Stimulated activated CD4-positive, alpha-beta T cell treated with anti-CD3 and anti-CD28 coated beads, Interleukin-2, amount 100 ng/mL, for 4 hours (primary cell): ENCODE measurements at regions not wholly inside any gene's neighbourhood (a gene's known extent, or its start where the extent isn't known, plus 50 kb on each side); places are given as distances from the start of the nearest gene placed in this dataset.
A peak's percentile ranks its signal among the peaks of the same experiment; 100 is the strongest.
"Not testable (repeated sequence)": the region's sequence is repeated elsewhere in the genome, so short reads cannot be mapped to it uniquely, and the experiment has no call there.

Experiments used
- DNase-seq: peaks from one replicate; pipeline ENCODE4 v3.0.0-alpha.2; 2020; ENCODE audit warnings: low read depth

DNA sequence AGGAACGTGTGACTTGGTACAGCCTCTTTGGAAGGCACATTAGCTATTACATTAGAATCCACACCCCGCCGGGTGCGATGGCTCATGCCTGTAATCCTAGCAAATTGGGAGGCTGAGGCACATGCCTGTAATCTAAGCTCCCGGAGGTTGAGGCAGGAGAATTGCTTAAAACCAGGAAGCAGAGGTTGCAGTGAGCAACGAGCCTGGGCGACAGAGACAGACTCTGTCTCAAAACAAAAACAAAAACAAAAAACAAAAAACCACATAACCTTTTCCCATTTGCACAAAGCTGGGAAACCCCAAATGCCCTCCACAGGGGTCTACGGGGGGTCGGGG lies 82.7 kb upstream of the METTL9 start:
- DNase-seq = not testable (repeated sequence)

DNA sequence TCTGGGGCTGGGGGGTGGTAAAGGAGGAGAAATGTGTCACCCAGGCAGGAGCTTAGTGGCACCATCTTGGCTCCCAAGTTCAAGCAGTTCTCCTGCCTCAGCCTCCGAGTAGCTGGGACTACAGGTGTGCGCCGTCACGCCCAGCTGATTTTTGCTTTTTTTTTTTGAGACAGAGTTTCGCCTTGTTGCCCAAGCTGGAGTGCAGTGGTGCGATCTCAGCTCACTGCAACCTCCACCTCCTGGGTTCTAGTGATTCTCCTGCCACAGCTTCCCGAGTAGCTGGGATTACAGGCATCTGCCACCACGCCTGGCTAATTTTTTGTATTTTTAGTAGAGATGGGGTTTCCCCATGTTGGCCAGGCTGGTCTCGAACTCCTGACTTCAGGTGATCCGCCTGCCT lies 82.1 kb upstream of the METTL9 start:
- not testable (repeated sequence) for DNase-seq

DNA sequence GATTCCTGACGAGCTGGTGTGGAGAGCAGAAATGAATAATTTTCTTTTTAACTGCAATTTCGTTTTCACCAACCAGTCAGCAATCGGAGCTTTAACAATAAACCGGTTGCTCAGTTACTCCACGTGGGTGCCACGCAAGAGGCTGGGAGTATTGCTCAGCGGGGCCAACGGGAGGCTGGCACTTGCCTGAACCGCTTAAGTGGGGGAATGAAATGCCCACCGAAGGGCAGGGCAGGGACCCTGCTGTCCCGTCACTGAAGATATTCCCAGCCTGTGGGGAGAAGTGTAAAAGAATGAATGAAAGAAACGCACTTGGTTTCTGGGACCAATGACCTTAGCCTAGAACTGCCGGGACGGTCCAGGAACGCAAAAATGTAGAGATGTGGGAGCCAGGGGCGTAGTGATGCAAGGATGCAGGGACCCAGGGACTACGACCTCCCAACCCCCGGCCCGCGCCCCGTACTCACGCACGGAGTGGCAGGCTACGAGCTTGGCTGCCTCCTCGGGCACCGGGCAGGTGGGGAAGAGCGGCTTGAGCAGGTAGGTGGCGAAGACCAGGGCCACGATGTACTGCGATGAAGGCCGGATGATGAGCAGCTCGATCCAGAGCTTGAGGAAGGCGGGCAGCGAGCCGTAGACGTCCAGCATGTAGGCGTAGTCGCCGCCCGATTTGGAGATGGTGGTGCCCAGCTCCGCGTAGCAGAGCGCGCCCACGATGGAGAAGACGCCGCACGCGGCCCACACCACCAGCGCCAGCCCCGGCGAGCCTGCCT lies 79.8 kb upstream of the METTL9 start:
- DNase-seq = peak; percentile 31

DNA sequence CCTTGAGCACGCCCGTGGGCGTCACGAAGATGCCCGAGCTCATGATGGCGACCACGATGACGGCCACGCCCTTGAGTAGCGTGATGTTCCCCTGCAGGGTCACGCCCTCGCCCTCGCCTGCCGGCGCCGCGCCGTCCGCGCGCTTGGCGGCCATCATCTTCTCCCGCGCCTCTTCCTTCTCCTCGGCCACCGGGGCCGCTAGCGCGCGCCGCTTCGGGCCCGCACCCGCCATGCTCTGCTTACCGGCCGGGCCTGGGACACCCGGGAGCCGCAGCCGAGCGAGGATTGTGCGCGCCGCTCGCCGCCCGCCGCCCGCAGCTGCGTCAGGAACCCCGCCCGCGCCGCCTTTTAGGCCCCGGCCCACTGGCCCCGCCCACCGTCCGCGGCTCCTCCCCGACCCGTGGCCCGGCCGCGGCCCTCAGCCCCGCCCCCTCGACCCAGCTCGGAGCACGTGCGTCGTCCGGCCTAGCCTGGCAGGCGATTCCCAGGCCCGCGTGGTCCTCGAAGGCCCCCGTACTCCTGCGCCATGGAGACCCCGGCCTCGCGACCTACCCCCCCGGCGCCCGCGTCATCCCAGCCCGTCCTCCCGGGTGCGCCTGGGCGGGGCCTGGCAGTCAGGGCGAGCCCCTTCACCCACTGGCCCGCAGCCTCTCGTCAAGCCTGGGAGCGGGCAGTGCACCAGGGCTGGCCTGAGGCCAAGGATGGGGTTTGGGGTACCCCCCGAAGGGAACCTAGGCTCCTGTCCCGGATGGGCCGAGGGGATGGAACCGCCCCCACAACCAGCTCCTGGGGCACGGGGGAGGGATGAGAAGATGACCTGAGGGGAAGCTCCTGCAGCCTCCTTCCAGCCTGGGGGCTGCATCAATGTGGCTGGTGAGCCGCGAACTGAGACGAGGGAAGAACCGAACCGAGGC lies 79.0 kb upstream of the METTL9 start:
- DNase-seq = peak; percentile 97

DNA sequence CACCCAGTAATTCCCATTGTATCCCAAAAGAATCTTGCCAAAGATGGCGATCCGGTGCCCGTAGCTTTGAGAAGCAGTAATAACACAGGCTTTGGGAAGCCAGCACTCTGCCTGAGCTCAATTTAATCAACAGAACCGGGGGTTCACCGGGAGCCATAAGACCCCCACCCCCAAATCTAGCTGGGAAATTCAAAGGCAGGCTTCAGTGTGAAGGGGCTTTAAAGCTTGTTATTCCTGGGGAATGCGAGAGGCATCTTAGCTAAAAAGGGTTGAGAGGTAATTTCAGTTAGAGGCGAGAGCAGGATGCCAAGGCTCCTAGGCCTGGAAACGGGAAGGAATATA lies 78.4 kb upstream of the METTL9 start:
- DNase-seq = not testable (repeated sequence)

DNA sequence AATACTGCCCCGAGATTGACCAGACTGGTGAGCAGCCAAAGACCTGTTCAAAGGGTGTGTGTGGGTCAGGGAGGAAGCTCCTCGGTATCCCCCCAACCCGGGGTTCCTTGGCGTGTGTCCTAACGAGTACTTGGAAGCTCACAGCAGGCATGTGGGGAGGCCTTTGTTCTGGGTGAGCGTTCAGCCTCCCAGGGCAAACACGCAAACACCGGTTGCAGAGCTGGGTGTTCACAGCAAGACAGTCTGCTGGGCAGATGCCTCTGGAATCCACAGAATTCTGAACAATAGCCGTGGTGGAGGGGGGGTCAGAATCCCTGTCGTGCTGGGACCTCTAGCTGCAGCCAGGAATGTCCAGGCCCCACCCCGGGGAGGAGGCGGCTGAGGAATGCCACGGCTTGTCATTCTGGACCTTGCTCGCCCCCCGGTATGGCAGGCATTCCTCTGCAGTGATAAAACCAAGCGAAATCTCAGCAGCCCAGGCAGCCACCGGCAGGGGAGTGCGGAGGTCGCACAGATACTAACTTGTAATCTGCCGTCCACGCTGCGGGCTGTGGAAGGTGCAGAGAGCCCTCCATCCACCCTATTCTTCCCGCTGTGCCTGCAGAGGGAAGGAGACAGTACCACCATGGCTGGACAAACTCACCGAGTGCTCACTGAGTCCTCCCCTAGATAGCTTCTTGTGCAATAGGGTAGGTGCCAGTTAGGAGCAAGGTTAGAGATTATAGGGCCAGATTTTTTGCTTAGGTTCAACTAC lies 77.8 kb upstream of the METTL9 start:
- not testable (repeated sequence) for DNase-seq

DNA sequence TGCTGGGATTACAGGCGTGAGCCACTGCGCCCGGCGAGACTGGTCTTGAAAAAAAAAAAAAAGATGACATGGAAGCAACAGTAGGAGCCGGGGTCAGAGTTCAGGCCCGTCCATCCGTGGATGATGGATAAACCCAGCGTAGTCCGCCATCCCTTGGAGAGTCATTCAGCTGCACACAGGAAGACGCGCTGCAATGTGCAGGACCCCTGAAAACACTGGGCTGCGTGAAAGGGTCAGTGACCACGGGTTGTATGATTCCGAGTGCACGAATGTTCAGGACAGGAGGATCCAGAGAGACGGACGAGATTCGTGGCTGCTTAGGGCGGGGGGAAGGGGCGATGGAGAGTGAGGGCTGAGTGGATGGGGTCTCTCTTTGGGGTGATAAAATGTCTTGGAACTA lies 76.5 kb upstream of the METTL9 start:
- DNase-seq = not testable (repeated sequence)

DNA sequence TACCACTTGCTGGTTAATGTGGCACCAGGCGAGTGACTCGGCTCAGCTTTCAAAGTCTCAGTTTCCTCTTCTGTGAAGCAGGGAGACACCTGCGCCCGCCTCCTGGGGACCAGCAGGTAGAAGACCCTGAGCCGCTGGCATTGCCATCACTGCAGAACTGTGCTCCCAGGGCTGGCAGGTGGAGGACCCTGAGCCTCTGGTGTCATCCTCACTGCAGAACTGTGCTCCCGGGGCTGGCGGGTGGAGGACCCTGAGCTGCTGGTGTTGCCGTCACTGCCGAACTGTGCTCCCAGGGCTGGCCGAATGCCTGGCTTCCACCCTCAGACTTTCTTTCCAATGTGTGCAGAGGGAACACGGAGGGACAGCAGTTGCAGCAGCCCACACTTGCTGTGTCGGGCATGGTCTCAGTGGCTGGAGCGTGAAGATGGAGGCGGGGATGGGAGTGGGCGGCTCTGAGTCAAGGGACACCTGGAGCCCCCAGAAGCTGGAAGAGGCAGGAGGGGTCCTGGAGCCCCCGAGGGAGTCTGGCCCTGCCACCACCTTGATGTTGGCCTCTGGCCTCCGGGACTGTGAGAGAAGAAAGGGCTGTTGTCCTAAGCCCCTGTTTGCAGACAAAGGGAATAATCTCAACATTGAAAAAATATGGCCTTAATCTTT lies 75.8 kb upstream of the METTL9 start:
- no peak for DNase-seq

DNA sequence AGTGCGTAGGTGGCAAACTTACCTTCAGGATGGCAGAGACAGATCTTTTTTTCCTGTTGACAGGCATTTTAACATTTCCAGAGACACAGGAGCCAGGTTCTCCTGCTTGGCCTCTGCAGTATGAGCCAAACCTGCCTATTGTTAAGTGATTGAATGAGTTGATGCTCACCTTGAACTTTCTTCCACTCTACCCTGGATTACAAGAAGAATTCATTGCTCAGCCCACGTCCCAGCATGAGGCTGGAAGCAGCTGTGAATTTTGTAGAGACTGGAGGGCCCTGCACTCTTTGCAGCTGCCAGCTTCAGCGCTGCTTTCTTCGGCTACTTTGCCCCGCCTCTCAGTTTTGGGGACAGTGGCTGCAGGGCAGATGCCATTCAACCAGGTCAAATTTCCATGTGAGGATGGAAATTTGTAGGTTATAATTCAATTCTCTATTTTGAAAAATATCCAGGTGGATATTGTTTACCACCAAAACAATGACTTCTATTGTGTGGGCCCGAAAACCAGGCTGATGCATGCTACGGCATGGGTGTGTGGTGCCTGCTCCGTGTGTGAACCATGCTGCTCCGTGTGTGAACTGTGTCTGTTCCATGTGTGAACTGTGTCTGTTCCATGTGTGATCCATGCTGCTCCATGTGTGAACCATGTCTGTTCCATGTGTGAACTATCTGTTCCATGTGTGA lies 75.2 kb upstream of the METTL9 start:
- no peak for DNase-seq

DNA sequence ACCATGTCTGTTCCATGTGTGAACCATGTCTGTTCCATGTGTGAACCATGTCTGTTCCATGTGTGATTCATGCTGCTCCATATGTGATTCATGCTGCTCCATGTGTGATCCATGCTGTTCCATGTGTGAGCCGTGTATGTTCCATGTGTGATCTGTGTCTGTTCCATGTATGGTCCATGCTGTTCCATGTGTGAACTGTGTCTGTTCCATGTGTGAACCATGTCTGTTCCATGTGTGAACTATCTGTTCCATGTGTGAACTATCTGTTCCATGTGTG lies 74.7 kb upstream of the METTL9 start:
- not testable (repeated sequence) for DNase-seq

DNA sequence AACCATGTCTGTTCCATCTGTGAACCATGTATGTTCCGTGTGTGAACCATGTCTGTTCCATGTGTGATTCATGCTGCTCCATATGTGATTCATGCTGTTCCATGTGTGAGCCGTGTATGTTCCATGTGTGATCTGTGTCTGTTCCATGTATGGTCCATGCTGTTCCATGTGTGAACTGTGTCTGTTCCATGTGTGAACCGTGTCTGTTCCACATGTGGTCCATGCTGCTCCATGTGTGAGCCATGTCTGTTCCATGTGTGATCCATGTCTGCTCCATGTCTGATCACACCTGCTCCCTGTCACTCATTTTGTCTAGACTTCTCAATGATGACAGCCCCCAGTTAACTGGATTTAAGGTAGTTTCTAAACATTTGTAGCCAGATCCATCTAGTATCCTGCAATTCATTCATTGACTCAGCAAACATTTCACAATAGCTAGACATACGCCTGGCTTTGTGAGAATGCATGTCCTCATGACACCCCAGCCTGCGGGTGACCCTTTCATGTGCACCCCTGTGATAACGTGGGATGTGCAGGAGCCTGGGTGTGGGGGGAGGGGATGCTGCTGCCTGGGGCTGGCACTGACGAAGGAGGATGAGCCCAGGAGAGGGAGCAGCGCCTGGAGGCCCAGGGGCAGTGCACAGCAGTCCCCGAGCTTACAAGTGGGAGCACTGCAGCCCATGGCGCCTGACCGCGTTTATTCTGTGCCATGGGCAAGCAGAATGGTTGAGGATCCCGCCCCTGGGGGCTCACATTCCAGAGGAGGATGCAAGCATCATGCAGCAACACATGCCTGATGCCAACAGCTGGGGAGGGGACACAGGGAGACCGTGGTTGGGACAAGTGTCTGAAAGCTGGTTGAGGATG lies 74.1 kb upstream of the METTL9 start:
- not testable (repeated sequence) for DNase-seq

DNA sequence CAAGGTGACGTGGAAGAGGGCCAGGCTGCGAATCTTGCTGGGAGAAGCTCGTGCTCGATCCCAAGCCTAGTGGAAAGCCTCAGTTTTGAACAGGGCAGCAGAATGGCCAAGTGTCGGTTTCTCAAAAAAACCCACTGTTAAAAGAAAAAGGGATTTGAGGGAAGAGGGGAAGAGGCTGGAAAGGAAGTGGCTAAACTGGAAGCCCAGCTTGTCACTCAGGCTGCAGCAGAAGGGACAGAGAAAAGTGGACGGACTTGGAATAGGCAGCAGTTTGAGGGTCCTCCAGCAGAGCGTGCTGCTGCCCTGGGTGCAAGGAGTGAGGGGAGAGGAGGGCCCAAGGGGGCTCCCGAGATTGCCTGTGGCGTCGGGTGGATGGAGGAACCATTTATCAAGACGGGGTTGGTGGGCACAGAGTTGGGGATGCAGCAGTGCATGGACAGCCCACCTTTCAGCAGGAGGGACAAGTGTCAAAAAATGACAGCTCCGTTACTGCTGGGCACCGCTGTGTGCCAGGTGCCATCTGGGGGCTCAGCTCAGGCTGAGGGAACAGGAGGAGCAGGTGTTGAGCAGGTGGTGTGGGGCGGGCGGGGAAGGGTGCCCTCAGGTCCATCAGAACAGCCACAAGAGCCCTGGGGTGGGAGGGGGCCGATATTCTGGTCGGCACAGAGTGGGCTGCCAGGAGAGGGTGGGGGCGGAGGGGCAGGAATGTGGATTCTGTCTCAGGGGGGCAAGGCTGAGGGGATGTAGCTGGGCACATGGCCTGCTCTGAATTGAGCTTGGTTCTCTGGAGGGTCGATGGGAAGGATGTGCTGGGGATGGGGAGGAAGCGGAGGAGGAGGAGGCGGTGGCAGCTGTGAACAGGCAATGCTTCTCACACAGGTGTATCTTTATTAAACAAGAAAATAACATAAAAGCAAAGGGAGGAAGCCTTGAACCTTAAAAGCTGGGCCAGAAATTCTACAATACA lies 73.1 kb upstream of the METTL9 start:
- DNase-seq = not testable (repeated sequence)

DNA sequence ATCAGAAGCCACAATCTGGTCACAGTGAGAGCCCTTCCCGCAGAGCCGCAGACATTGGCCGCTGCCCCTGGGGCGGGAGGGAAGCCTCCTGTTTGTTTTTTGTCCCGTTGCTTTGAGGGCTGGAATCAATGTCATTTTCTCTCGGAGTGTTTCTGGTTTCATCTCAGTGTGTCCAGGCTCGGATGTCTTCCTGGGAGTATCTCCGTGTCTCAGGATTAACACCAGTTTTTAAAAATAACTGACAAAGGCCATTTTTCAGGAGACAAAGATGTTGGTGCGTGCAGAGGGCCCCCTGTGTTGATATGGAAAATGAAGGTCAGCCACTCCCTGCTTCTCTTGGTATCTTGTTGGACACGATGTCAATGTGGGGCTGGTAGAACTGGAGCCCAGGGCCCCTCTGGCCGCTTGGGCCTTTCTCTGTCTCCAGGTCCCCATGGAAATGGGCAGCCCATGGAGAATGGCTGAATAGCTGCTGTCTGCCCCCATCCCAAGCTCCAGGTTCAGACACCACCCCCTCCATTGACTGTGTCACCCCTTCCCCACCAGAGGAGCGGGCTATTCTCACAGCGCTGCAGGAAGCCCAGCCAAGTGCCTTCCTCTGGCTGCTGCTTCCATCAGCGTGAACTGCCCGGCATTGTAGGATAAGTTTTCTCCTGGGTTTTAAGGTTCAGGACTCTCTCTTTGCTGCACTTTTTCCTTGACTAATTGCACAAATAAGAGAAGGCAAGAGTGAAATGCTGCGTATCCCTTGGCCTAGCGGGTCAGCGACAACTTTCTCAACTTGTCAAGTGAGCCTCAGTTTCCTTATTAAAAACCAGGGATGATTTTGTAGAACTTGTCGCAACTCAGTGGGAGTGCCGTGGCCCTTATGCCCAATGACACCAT lies 72.2 kb upstream of the METTL9 start:
- no peak for DNase-seq

DNA sequence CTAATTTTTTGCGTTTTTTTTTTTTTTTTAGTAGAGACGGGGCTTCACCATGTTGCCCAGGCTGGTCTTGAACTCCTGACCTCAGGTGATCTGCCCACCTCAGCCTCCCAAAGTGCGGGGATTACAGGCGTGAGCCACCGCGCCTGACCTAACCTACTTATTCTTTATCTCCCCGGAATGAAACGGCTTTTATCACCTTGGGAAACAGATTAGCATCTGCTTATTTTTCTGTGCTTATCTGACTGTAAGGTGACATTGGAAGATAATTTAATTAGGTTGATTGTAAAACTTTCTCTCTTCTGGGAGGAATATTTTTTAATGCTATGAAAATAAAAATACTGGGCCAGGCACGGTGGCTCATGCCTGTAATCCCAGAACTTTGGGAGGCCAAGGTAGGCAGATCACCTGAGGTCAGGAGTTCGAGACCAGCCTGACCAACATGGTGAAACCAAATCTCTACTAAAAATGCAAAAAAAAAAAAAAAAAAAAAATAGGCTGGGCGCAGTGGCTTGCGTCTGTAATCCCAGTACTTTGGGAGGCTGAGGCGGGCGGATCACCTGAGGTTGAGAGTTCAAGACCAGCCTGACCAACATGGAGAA lies 70.2 kb upstream of the METTL9 start:
- not testable (repeated sequence) for DNase-seq

DNA sequence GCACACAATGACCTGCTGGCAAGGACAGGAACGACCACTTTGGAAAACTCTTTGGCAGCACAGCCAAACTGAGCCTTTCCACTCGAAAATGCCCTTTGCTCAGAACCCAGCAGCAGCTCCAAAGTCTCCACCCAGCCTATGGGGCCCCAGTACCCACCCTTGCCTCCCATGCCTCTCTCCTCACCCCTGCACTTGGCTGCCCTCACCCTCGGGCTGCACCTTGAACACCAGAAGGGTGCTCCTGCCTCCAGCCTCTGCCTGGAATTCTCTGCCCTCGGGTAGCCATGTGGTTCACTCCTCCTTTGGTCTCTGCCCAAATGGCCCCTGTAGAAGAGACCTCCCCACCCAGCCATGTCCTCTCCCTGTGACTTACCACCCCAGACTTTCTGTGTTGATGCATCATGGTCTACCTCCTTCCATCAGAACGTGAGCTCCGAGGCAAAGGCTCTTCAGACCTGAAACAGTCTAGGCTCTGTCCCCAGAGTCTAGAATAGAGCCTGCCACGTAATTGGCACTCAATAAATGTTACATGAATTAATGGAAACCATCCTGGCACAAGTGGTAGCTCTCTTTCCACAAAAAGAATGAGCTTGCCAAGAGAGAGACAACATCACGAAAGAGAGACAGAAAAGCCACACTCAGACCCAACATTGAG lies 68.5 kb upstream of the METTL9 start:
- not testable (repeated sequence) for DNase-seq

DNA sequence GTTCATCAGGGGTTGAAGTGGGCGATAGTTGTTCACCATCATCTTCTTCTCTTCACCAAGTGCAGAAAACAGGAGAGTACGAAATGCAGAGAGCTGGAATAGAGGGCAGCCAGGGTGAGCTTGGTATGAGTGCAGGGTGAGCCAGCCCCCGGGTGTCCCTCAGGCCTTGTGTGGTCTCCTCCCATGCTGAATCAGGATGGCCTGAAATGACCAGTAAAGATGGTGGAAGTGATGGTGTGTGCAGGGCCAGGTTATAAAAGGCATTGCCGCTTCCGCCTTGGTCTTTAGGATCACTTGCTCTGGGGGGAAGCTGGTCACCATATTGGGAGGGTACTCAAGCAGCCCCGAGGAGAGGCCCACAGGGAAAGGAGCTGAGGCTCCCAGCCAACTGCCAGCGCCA lies 66.4 kb upstream of the METTL9 start:
- DNase-seq = not testable (repeated sequence)

DNA sequence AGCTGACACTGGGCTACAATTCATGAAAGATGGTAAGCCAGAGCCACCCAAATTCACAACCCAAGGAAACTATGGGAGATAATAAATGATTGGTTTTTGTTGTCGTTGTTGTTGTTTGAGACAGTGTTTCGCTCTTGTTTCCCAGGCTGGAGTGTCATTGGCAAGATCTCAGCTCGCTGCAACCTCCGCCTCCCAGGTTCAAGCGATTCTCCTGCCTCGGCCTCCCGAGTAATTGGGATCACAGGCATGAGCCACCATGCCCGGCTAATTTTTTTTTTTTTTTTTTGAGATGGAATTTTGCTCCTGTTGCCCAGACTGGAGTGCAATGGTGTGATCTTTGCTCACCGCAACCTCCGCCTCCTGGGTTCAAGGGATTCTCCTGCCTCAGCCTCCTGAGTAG lies 65.9 kb upstream of the METTL9 start:
- DNase-seq = not testable (repeated sequence)

DNA sequence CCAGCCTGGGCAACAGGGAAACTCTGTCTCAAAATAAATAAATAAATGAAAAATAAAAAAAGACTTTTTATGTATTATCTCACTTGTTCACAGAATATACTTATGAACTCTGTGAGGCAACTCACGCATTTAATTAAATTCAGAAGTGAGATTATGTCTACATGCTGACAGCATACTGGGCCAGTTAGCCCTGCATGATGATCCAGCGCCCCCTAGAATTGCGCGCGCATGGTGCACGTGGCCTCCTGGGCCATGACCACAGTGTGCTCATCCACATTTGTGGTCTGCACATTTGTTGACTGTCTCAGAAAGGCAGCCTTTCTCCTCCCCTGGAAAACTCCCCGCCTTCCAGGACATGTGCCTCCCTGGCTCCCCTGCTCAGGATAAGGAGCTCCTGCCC lies 64.8 kb upstream of the METTL9 start:
- not testable (repeated sequence) for DNase-seq
